Inflammatory macrophage treated with lipopolysaccharide for 4 hours (primary cell): ENCODE measurements at regions not wholly inside any gene's neighbourhood (a gene's known extent, or its start where the extent isn't known, plus 50 kb on each side); places are given as distances from the start of the nearest gene placed in this dataset.
"Not testable (repeated sequence)": the region's sequence is repeated elsewhere in the genome, so short reads cannot be mapped to it uniquely, and the experiment has no call there.

ENCODE experiments used
- DNase-seq: peaks from one replicate; pipeline ENCODE4 v3.0.0-alpha.2; 2020

- no peak for DNase-seq
Measured at GRCh38 chr4:45043911-45044310, 317.6 kb upstream of the GNPDA2 start.

- DNase-seq = no peak
Measured at GRCh38 chr4:45036677-45037076, 310.3 kb upstream of the GNPDA2 start.

- no peak for DNase-seq
Measured at GRCh38 chr4:45033676-45034419, 307.5 kb upstream of the GNPDA2 start.

GRCh38 chr4:45030059-45030458 lies 303.7 kb upstream of the GNPDA2 start:
- no peak for DNase-seq

GRCh38 chr4:45007508-45007907 lies 281.2 kb upstream of the GNPDA2 start:
- no peak for DNase-seq

GRCh38 chr4:45006078-45006477 lies 279.7 kb upstream of the GNPDA2 start:
- no peak for DNase-seq

- DNase-seq = no peak
Measured at GRCh38 chr4:45004847-45005565, 278.6 kb upstream of the GNPDA2 start.

GRCh38 chr4:45004326-45004725 lies 278.0 kb upstream of the GNPDA2 start:
- DNase-seq = no peak

GRCh38 chr4:44996276-44996845 lies 270.0 kb upstream of the GNPDA2 start:
- no peak for DNase-seq

- no peak for DNase-seq
Measured at GRCh38 chr4:44988011-44988410, 261.7 kb upstream of the GNPDA2 start.

GRCh38 chr4:44985938-44986337 lies 259.6 kb upstream of the GNPDA2 start:
- DNase-seq = no peak

- no peak for DNase-seq
Measured at GRCh38 chr4:44985152-44985551, 258.8 kb upstream of the GNPDA2 start.

- DNase-seq = no peak
Measured at GRCh38 chr4:44984083-44984482, 257.7 kb upstream of the GNPDA2 start.

GRCh38 chr4:44983083-44983482 lies 256.7 kb upstream of the GNPDA2 start:
- no peak for DNase-seq

GRCh38 chr4:44978020-44978419 lies 251.7 kb upstream of the GNPDA2 start:
- DNase-seq = no peak

GRCh38 chr4:44965435-44966095 lies 239.2 kb upstream of the GNPDA2 start:
- DNase-seq = no peak

GRCh38 chr4:44964086-44964485 lies 237.7 kb upstream of the GNPDA2 start:
- not testable (repeated sequence) for DNase-seq

- DNase-seq = no peak
Measured at GRCh38 chr4:44961001-44961755, 234.8 kb upstream of the GNPDA2 start.

GRCh38 chr4:44931720-44932119 lies 205.4 kb upstream of the GNPDA2 start:
- no peak for DNase-seq

- DNase-seq = no peak
Measured at GRCh38 chr4:44928785-44929184, 202.4 kb upstream of the GNPDA2 start.

- peak; percentile 2 for DNase-seq
Measured at GRCh38 chr4:44927399-44928380, 201.3 kb upstream of the GNPDA2 start.

- DNase-seq = no peak
Measured at GRCh38 chr4:44916411-44916810, 190.1 kb upstream of the GNPDA2 start.
